HG02610 (cell line): ENCODE measurements at regions not wholly inside any gene's neighbourhood (a gene's known extent, or its start where the extent isn't known, plus 50 kb on each side); places are given as distances from the start of the nearest gene placed in this dataset.
"Not testable (repeated sequence)": the region's sequence is repeated elsewhere in the genome, so short reads cannot be mapped to it uniquely, and the experiment has no call there.

ENCODE experiments used
- ATAC-seq: cut with Tn5 transposase; IDR thresholded peaks from one replicate; pipeline ENCODE4 v1.9.1; 2021; ENCODE audit warnings: mild to moderate bottlenecking, moderate library complexity; ENCODE audit not compliant: unreplicated experiment

DNA sequence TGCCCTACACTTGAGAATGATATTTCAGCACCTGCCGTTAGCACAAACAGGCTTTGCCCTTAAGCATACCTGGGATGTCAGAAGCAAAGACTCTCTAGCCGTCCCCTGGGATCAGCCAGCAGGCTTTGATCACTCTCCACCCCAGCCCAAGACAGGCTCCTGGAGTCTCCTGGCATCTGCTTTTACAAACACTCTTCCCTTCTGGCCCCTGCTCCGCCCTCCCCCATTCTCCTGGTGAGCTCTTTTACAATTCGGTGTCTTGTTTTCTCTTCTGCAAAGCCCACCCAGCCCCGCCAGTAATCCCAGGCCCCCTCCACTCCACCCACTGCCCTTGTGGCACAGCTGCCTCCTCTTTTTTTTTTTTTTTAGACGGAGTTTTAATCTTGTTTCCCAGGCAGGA is 50.4 kb downstream of the KATNIP start:
- ATAC-seq: no peak

- ATAC-seq: no peak
These were observed 52.2 kb downstream of the KATNIP start for GRCh38 chr16:27602103-27602502.

DNA sequence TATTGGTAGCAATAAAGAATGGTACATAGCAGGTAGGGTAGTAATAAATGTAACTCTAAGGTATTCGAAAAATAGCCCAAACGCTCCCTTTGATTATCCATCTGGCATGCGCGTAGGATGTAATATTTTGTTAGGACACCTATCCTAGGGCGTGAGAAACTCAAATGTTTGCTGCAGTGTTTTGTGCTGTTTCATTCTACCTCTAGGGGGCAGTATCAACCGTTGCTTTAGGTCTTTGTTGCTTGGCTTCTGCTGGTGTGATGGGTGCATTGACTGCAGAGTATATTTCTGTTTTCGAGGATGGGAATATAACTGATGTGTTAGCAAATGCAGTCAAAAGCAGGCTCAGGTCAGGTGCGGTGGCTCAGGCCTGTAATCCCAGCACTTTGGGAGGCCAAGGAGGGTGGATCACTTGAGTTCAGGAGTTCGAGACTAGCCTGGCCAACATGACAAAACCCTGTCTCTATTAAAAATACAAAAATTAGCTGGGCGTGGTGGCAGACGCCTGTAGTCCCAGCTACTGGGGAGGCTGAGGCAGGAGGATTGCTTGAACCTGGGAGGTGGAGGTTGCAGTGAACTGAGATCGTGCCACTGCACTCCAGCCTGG is 55.7 kb downstream of the KATNIP start:
- ATAC-seq: not testable (repeated sequence)

GRCh38 chr16:27611340-27611739 is 61.4 kb downstream of the KATNIP start:
- ATAC-seq: no peak

- ATAC-seq: no peak
These were observed 63.4 kb downstream of the KATNIP start for GRCh38 chr16:27613238-27613791.

- ATAC-seq: no peak
These were observed 67.7 kb downstream of the KATNIP start for GRCh38 chr16:27617665-27618064.

DNA sequence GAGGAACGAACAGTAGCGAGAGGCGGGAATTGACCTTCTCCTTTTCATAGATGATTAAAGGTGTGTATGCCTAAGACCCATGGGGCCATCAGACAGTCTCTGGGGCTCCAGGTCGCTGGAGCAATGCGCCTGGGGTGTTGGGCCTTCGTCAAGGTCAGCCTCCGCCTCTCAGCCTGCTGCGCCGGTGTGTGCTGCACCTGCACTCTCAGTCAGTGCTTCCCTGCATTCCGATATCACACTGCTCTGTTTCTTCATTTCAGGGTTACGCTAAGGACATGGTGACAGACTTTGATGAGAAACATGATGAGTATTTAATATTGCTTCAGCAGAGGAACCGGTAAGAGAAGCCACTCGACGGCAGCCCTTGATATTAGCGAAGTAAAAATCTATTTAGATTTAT is 68.2 kb downstream of the KATNIP start:
- no peak for ATAC-seq

- ATAC-seq: no peak
These were observed 68.8 kb downstream of the KATNIP start for GRCh38 chr16:27618606-27619327.

DNA sequence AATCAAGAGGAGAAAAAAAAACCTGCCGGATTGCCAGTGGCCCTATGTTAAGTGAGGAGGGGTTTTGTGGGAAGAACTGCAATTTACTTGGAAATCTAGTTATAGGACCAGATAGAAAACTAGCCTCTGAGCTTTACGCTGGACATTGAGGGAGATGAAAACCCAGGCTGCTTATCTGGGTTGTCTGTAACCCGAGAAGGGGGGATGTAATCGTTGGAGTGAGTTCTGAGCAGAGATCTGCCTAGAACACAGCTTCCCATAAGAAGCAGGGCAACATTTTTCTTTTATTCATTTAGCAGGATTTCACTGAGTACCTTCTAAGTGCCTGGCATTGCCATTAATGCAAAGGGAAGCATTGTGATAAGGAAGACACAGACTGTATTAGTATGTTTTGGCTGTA is 70.6 kb downstream of the KATNIP start:
- ATAC-seq: no peak

DNA sequence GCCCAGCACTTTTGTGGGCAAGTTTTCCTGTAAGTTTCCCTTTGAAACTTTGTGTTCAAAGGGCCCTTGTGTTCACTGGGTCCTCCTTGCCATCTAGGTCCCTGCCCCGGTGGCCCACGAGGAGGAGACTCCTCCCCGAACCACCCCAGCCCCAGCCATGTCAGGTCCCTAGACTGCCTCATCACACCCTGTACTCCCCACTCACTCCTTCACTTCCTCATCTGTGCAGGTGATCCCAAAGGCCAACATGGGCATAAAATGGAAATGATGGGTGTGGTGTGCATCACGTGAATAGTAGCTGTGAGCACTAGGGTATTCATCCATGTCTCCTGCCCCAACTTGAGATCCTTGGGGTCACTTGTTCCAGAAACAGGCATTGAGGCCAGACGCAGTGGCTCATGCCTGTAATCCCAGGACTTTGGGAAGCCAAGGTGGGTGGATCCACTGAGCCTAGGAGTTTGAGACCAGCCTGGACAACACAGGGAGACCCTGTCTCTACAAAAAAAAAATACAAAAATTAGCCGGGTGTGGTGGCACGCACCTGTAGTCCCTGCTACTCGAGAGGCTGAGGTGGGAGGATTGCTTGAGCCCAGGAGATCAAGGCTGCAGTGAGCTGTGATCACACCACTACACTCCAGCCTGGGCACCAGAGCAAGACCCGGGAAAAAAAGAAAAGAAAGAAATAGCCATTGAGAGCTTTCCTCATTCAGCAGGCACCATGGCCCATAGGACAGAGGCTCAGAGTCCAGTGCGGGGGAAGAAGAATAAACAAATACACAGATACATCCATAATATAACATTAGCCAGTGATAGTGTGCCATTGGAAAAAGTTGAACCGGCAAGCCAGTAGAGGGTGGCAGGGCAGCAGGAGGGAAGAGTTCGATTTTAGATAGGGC is 74.5 kb downstream of the KATNIP start:
- ATAC-seq: no peak

DNA sequence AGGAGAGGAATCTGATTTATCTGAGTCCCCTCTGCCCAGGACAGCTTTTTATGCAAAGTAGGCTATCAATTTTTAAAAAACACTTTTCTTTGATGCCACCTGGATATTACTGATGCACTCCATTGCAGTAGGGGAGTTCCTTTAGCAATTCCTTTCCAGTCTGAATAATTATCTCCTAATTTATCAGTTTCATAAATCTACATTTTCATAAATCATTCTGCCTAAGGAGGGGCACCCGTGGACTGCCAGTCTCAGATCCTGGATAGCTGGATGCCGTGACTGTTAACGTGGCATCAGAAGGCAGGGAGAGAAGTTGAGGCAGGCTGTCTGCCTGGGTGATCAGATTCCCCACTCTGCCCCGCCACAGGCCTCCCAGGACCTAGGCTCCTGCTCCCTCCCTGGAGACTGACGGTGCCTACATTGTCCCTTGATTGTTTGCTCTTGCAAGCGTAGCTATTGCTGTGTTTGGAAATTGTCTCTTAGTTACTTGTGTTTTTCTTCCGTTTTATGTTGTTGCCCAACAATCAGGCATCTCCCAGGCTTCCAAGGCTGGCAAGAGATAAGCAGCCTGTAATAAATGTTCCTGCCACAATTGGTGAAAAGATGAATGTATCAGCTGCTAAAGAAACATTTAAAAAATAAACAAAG is 75.2 kb downstream of the KATNIP start:
- no peak for ATAC-seq

GRCh38 chr16:27627136-27627535 is 77.2 kb downstream of the KATNIP start:
- ATAC-seq: no peak

GRCh38 chr16:27628241-27628942 is 78.4 kb downstream of the KATNIP start:
- no peak for ATAC-seq

DNA sequence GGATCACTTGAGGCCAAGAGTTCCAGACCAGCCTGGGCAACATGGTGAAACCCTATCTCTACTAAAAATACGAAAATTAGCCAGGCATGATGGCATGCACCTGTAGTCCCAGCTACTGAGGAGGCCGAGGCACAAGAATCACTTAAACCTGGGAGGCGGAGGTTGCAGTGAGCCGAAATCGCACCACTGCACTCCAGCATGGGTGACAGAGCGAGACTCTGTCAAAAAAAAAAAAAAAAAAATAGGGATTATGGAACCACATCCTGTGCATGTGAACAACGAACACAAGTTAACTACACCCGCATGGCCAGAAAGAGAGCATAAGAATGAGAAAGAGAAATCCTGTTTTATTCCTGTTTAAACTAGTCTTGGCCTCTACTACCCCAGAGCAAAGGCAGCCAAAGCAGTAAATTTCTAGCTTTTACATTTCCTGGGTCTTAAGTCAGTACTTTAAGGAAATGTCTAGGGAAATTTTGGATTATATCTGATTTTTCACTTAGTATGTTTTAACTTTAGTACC is 79.1 kb downstream of the KATNIP start:
- ATAC-seq: not testable (repeated sequence)

DNA sequence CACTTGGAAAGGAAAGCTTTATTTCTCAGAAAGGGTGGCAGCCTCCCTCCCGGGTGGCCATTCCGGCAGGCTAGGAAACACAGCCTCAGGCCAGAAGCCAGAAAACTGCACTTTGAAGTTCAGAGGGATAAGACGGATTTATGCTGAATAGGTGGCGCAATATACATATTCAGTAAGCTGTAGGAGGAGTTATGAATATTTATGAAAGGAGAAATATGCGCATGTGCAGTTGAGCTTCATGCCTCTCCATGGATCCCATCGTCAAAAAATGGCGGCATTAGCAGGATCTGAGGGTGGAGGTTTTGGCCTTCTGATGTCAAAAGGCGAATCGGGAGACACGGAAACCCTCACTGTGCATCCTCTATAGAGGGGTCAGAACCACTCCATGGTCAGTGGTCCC is 82.3 kb downstream of the KATNIP start:
- ATAC-seq: no peak

- ATAC-seq: no peak
These were observed 83.3 kb downstream of the KATNIP start for GRCh38 chr16:27633221-27633620.

DNA sequence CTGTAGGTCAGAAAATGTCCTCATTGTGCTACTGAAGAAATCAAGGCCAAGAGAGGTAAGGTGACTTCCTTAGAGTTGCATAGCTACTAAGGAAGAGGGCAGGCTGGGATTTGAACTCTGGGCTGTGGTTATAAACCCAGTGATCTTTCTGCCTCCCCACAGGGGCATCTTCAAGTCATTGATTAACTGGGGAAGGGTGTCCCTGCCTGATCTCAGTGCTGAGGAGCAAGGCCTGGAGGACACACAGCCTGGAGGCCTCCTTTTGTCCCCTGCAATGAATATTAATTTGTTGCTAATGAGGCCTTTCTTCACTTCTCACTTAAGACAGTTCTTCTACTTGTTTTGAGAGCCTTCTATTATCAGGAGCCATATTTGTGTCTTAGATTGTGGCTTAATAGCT is 83.8 kb downstream of the KATNIP start:
- no peak for ATAC-seq

DNA sequence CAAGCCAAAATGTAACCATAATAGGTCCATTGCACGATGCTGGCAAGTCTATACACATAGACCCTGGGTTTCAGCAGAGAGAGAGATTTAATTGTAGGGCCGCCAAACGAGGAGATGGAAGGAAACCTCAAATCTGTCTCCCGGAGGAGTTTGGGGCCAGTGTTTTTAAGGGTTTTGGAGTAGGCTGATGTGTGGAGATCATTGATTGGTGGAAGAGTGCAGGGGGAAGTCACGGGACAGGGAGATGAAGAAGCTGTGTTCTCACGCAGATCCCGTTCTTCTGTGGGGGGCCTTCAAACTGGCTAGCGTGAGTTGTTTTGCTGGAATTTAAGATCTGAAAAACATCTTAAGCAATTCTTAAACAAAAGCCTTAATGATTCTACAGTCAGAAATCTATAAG is 84.8 kb downstream of the KATNIP start:
- no peak for ATAC-seq

DNA sequence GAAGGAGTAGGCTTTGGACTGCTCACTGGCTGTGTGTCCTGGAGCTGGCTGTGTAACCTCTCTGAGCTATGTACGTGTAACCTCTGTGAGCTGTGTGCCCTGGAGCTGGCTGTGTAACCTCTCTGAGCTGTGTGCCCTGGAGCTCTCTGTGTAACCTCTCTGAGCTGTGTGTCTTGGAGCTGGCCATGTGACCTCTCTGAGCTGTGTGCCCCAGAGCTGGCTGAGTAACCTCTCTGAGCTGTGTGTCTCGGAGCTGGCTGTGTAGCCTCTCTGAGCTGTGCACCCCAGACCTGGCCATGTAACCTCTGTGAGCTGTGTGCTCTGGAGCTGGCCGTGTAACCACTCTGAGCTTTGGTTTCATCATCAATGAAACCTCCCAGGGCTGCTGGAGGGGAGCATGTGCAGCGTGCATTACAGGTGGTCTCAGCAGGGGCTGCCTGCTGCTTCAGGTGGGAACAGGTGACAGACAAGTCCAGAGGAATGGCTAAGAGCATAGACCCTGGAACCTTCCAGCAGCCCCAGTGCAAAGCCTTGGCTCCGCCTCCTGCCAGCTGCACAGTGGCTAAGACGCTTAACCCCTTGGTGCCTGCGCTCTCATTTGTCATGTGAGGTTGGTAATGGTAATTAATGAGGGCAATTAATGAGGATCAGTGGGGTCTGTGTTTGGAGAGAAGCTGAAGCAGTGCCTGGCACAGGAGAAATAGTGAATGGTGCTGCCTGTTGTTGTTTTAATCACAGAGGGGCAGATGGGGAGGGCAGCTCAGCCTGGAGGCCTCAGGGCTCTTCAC is 86.7 kb downstream of the KATNIP start:
- ATAC-seq: no peak
